Stomach (tissue), 4 donors: ENCODE measurements at regions not wholly inside any gene's neighbourhood (a gene's known extent, or its start where the extent isn't known, plus 50 kb on each side); places are given as distances from the start of the nearest gene placed in this dataset.

Experiments
- EP300 ChIP-seq: sonication (generic); formaldehyde crosslinking; IDR thresholded peaks from one replicate; pipeline ENCODE4 v1.6.1; 2017; ENCODE audit warnings: antibody characterized with exemption
- POLR2A ChIP-seq, 4 donors: fragments of 450-650 bp; IDR thresholded peaks; one replicate each; pipeline ENCODE4 v1.6.1; 2016; ENCODE audit warnings: antibody characterized with exemption in 4 of 4, control low read depth in 2 of 4, mild to moderate bottlenecking in 1 of 4, moderate library complexity in 1 of 4
- TF ChIP-seq, protein P1 (sequence below), 7 experiments: fragments of 450-650 bp in 4 of 7; fragments of 200-600 bp in 3 of 7; sonication (generic) in 3 of 7; IDR thresholded peaks; one replicate each; pipeline ENCODE4 v1.5.1; 2016 to 2019; ENCODE audit warnings: antibody characterized with exemption in 7 of 7, control low read depth in 2 of 7, mild to moderate bottlenecking in 1 of 7

DNA sequence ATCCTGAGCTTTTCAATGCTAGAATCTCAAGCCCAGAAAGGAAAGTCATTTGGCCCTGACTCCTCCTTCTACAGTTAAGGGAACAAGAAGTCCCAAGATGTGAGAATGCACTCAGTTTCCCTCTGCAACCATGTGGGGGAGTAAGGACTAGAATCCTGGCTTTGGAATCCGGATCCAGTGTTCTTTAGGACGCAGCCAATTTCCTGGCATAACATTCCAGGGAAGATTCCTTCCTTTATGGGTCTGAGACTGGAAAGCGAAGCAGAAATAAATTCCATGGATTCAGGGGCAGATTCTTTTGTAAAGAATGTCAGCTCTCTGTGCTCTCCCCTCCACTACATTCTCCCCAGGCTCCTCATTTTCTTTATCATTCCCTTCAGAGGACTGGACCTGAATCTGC is 151.8 kb upstream of the SOX14 start:
- no peak for TF ChIP-seq EP300
- TF ChIP-seq, protein P1, sequence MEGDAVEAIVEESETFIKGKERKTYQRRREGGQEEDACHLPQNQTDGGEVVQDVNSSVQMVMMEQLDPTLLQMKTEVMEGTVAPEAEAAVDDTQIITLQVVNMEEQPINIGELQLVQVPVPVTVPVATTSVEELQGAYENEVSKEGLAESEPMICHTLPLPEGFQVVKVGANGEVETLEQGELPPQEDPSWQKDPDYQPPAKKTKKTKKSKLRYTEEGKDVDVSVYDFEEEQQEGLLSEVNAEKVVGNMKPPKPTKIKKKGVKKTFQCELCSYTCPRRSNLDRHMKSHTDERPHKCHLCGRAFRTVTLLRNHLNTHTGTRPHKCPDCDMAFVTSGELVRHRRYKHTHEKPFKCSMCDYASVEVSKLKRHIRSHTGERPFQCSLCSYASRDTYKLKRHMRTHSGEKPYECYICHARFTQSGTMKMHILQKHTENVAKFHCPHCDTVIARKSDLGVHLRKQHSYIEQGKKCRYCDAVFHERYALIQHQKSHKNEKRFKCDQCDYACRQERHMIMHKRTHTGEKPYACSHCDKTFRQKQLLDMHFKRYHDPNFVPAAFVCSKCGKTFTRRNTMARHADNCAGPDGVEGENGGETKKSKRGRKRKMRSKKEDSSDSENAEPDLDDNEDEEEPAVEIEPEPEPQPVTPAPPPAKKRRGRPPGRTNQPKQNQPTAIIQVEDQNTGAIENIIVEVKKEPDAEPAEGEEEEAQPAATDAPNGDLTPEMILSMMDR (IDR thresholded peaks at IDR 0.05): no peak
- TF ChIP-seq POLR2A (IDR thresholded peaks at IDR 0.05): no peak
